Mesodermal cell (in vitro differentiated cells): ENCODE measurements at regions not wholly inside any gene's neighbourhood (a gene's known extent, or its start where the extent isn't known, plus 50 kb on each side); places are given as distances from the start of the nearest gene placed in this dataset.

Source experiments
- H3K27ac ChIP-seq: 2 replicates; pipeline ENCODE4 v1.7.0; 2013; ENCODE audit warnings: mild to moderate bottlenecking, low read depth, low read length, moderate library complexity; ENCODE audit not compliant: severe bottlenecking
- H3K36me3 ChIP-seq: 2 replicates; pipeline ENCODE4 v1.7.1; 2013; ENCODE audit warnings: mild to moderate bottlenecking, low read length, moderate library complexity; ENCODE audit not compliant: control insufficient read depth, insufficient read depth
- H3K4me1 ChIP-seq: one replicate; pipeline ENCODE4 v1.7.1; 2013; ENCODE audit warnings: mild to moderate bottlenecking, low read length; ENCODE audit not compliant: insufficient read depth, control insufficient read depth, poor library complexity, severe bottlenecking
- H3K4me3 ChIP-seq: 2 replicates; pipeline ENCODE4 v1.7.0; 2013; ENCODE audit warnings: low read length, control low read depth, mild to moderate bottlenecking; ENCODE audit not compliant: insufficient read depth, poor library complexity, severe bottlenecking; ENCODE audit errors: extremely low read depth
- H3K9me3 ChIP-seq: 2 replicates; pipeline ENCODE4 v1.7.1; 2013; ENCODE audit warnings: mild to moderate bottlenecking, low read length, moderate library complexity; ENCODE audit not compliant: control insufficient read depth
- WGBS, 2 experiments: methylation state at CpG; one replicate each; pipeline ENCODE4 v1.1.5; 2013; ENCODE audit warnings: missing lambda C conversion rate in 2 of 2; ENCODE audit not compliant: insufficient coverage in 2 of 2; 5-methylcytosine and 5-hydroxymethylcytosine counted together

GRCh38 chr1:4017636-4018365, 117.7 kb upstream of the C1orf174 start:
- H3K4me1 ChIP-seq: no peaks in the 10 kb centered on the region
- H3K9me3 ChIP-seq: no peaks in the 10 kb centered on the region
- H3K4me3 ChIP-seq: no peak overlapping the region
- H3K36me3 ChIP-seq: no peaks in the 10 kb centered on the region
- no peak overlapping the region for H3K27ac ChIP-seq
- WGBS, 2 experiments: 89 to 92% methylated on average over 11 of the region's 12 CpGs

- WGBS, 2 experiments: 91 to 95% methylated on average over 23 to 25 of the region's 25 CpGs
- no peak overlapping the region for H3K4me3 ChIP-seq
- H3K36me3 ChIP-seq: no peaks in the 10 kb centered on the region
- H3K9me3 ChIP-seq: no peaks in the 10 kb centered on the region
- no peaks in the 10 kb centered on the region for H3K4me1 ChIP-seq
- no peak overlapping the region for H3K27ac ChIP-seq
Observed at GRCh38 chr1:4018466-4019146, 118.5 kb upstream of the C1orf174 start.

- Histone ChIP-seq H3K36me3 (no peaks in the 10 kb centered on the region), H3K27ac (no peak overlapping the region), H3K4me1 (no peaks in the 10 kb centered on the region), H3K4me3 (no peak overlapping the region), H3K9me3 (no peaks in the 10 kb centered on the region)
- 88% methylated on average over 6 to 9 of the region's 13 CpGs for WGBS, 2 experiments
Observed at GRCh38 chr1:4019147-4019521, 119.1 kb upstream of the C1orf174 start.

GRCh38 chr1:4019606-4020331, 119.7 kb upstream of the C1orf174 start:
- Histone ChIP-seq H3K27ac (no peak overlapping the region), H3K9me3 (no peaks in the 10 kb centered on the region), H3K36me3 (no peaks in the 10 kb centered on the region), H3K4me3 (no peak overlapping the region), H3K4me1 (no peaks in the 10 kb centered on the region)
- 86 to 92% methylated on average over 13 to 15 of the region's 15 CpGs for WGBS, 2 experiments

GRCh38 chr1:4020449-4020848, 120.4 kb upstream of the C1orf174 start:
- H3K27ac ChIP-seq: no peak overlapping the region
- H3K9me3 ChIP-seq: no peaks in the 10 kb centered on the region
- WGBS, 2 experiments: 84 to 88% methylated on average over 8 to 9 of the region's 9 CpGs

GRCh38 chr1:4021136-4021973, 121.3 kb upstream of the C1orf174 start:
- Histone ChIP-seq H3K9me3 (no peaks in the 10 kb centered on the region), H3K4me1 (no peaks in the 10 kb centered on the region), H3K4me3 (no peak overlapping the region), H3K36me3 (no peaks in the 10 kb centered on the region), H3K27ac (no peak overlapping the region)
- WGBS, 2 experiments: 87 to 88% methylated on average over 11 to 16 of the region's 16 CpGs

More at GRCh38 chr1:4020449-4020848, 120.4 kb upstream of the C1orf174 start:
- Histone ChIP-seq H3K36me3 (no peaks in the 10 kb centered on the region), H3K4me1 (no peaks in the 10 kb centered on the region), H3K4me3 (no peak overlapping the region)

GRCh38 chr1:4021974-4022268, 121.8 kb upstream of the C1orf174 start:
- 67 to 89% methylated on average over 1 to 3 of the region's 3 CpGs for WGBS, 2 experiments
- Histone ChIP-seq H3K36me3 (no peaks in the 10 kb centered on the region), H3K27ac (no peak overlapping the region), H3K4me3 (no peak overlapping the region), H3K4me1 (no peaks in the 10 kb centered on the region), H3K9me3 (no peaks in the 10 kb centered on the region)

- no peak overlapping the region for H3K4me3 ChIP-seq
- 91% methylated on average over 13 to 14 of the region's 14 CpGs for WGBS, 2 experiments
- H3K9me3 ChIP-seq: no peaks in the 10 kb centered on the region
- H3K27ac ChIP-seq: no peak overlapping the region
- H3K36me3 ChIP-seq: no peaks in the 10 kb centered on the region
- H3K4me1 ChIP-seq: no peaks in the 10 kb centered on the region
Observed at GRCh38 chr1:4022715-4023114, 122.6 kb upstream of the C1orf174 start.

GRCh38 chr1:4023678-4024077, 123.6 kb upstream of the C1orf174 start:
- Histone ChIP-seq H3K4me3 (no peak overlapping the region), H3K36me3 (no peaks in the 10 kb centered on the region), H3K27ac (no peak overlapping the region), H3K4me1 (no peaks in the 10 kb centered on the region), H3K9me3 (no peaks in the 10 kb centered on the region)
- 90 to 93% methylated on average over 5 of the region's 5 CpGs for WGBS, 2 experiments

GRCh38 chr1:4024811-4025210, 124.7 kb upstream of the C1orf174 start:
- H3K9me3 ChIP-seq: no peaks in the 10 kb centered on the region
- no peaks in the 10 kb centered on the region for H3K36me3 ChIP-seq
- H3K4me3 ChIP-seq: no peak overlapping the region
- no peak overlapping the region for H3K27ac ChIP-seq
- H3K4me1 ChIP-seq: no peaks in the 10 kb centered on the region
